Fibroblast of lung (primary cell): ENCODE measurements at regions not wholly inside any gene's neighbourhood (a gene's known extent, or its start where the extent isn't known, plus 50 kb on each side); places are given as distances from the start of the nearest gene placed in this dataset.

Source experiments
- DNase-seq, 2 donors: peaks; one replicate each; pipeline versions ENCODE4 v3.0.0 to v3.0.0-alpha.2; 2010; ENCODE audit warnings: low read depth in 2 of 2
- H2AFZ ChIP-seq: 2 replicates; pipeline ENCODE4 v1.5.1; 2012; ENCODE audit warnings: low read length, control low read depth, inconsistent platforms
- H3K27ac ChIP-seq: 2 replicates; pipeline ENCODE4 v1.5.1; 2011; ENCODE audit warnings: low read length, control low read depth; ENCODE audit not compliant: insufficient read depth
- H3K27me3 ChIP-seq: 2 replicates; pipeline ENCODE4 v1.5.1; 2011; ENCODE audit warnings: mild to moderate bottlenecking, low read length; ENCODE audit not compliant: control insufficient read depth, insufficient read depth
- H3K36me3 ChIP-seq: 2 replicates; pipeline ENCODE4 v1.5.1; 2011; ENCODE audit warnings: low read length; ENCODE audit not compliant: control insufficient read depth, insufficient read depth
- H3K4me1 ChIP-seq: 2 replicates; pipeline ENCODE4 v1.5.1; 2011; ENCODE audit warnings: low read length; ENCODE audit not compliant: control insufficient read depth, insufficient read depth; ENCODE audit errors: extremely low read depth
- H3K4me2 ChIP-seq: 2 replicates; pipeline ENCODE4 v1.5.1; 2011; ENCODE audit warnings: low read length, control low read depth; ENCODE audit not compliant: insufficient read depth; ENCODE audit errors: extremely low read depth
- H3K4me3 ChIP-seq, 4 experiments: fragments of 200-600 bp in 1 of 4; sonication (generic) in 1 of 4; replicated peaks in 1 of 4; 2 replicates each; pipeline ENCODE4 v1.5.1; 2011 to 2016; ENCODE audit warnings: low read length in 4 of 4, low read depth in 3 of 4, mild to moderate bottlenecking in 3 of 4, control low read depth in 2 of 4, inconsistent platforms in 1 of 4, mixed read lengths in 1 of 4; ENCODE audit not compliant: insufficient read depth in 1 of 4; ENCODE audit errors: control extremely low read depth in 1 of 4
- H3K79me2 ChIP-seq: 2 replicates; pipeline ENCODE4 v1.5.1; 2012; ENCODE audit warnings: mild to moderate bottlenecking, low read length, inconsistent platforms; ENCODE audit not compliant: control insufficient read depth, insufficient read depth
- H3K9ac ChIP-seq: 2 replicates; pipeline ENCODE4 v1.5.1; 2011; ENCODE audit warnings: mild to moderate bottlenecking, low read length, control low read depth; ENCODE audit not compliant: insufficient read depth
- H3K9me3 ChIP-seq: 2 replicates; pipeline ENCODE4 v1.5.1; 2012; ENCODE audit warnings: low read depth, low read length; ENCODE audit not compliant: control insufficient read depth, insufficient read depth
- H4K20me1 ChIP-seq: 2 replicates; pipeline ENCODE4 v1.5.1; 2011; ENCODE audit warnings: low read length; ENCODE audit not compliant: control insufficient read depth, insufficient read depth; ENCODE audit errors: extremely low read depth
- EZH2 ChIP-seq: IDR thresholded peaks from 2 replicates; pipeline ENCODE4 v1.5.1; 2012; ENCODE audit warnings: low read length, control low read depth, mild to moderate bottlenecking; ENCODE audit errors: missing control alignments
- TF ChIP-seq, protein P1 (sequence below), 2 donors: IDR thresholded peaks in 1 of 2; conservative IDR thresholded peaks in 1 of 2; 1 replicate in 1 of 2; 2 replicates in 1 of 2; pipeline ENCODE4 v1.5.1; 2011 to 2012; ENCODE audit warnings: low read length in 2 of 2, control low read depth in 1 of 2, inconsistent platforms in 1 of 2, low read depth in 1 of 2, mild to moderate bottlenecking in 1 of 2

DNA sequence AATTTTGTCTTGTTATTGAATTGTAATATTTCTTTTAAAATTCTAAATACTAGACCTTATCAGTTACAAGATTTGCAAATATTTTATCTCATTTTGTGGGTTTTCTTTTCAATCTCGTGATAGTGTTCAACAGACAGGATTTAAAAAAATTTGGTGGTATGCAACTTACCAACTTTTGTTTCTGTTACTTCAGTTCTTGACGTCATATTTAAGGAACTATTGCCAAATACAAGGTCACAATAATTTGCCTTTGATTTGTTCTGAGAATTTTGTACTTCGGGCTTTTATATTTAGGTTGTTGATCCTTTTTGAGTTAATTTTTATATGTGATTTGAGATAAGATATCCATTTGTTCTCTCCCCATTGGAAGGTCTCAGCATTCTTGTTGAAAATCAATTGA is 876.6 kb downstream of the DCDC2C start:
- Histone ChIP-seq H3K4me3 (no peak overlapping the region), H3K79me2 (no peaks in the 10 kb centered on the region), H3K9ac (no peak overlapping the region), H3K27me3 (no peaks in the 10 kb centered on the region), H3K9me3 (no peaks in the 10 kb centered on the region), H3K4me1 (no peaks in the 10 kb centered on the region), H2AFZ (no peak overlapping the region), H3K36me3 (no peaks in the 10 kb centered on the region), H3K4me2 (no peak overlapping the region), H3K27ac (no peak overlapping the region), H4K20me1 (no peaks in the 10 kb centered on the region)
- no peak for DNase-seq
- TF ChIP-seq, protein P1, sequence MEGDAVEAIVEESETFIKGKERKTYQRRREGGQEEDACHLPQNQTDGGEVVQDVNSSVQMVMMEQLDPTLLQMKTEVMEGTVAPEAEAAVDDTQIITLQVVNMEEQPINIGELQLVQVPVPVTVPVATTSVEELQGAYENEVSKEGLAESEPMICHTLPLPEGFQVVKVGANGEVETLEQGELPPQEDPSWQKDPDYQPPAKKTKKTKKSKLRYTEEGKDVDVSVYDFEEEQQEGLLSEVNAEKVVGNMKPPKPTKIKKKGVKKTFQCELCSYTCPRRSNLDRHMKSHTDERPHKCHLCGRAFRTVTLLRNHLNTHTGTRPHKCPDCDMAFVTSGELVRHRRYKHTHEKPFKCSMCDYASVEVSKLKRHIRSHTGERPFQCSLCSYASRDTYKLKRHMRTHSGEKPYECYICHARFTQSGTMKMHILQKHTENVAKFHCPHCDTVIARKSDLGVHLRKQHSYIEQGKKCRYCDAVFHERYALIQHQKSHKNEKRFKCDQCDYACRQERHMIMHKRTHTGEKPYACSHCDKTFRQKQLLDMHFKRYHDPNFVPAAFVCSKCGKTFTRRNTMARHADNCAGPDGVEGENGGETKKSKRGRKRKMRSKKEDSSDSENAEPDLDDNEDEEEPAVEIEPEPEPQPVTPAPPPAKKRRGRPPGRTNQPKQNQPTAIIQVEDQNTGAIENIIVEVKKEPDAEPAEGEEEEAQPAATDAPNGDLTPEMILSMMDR (conservative IDR thresholded peaks at IDR 0.05 in 1 of 2, IDR thresholded peaks at IDR 0.05 in 1 of 2; ENCODE audit: low read depth in 1 of 2, low read length in 2 of 2) = no peak
- TF ChIP-seq EZH2 = no peak

DNA sequence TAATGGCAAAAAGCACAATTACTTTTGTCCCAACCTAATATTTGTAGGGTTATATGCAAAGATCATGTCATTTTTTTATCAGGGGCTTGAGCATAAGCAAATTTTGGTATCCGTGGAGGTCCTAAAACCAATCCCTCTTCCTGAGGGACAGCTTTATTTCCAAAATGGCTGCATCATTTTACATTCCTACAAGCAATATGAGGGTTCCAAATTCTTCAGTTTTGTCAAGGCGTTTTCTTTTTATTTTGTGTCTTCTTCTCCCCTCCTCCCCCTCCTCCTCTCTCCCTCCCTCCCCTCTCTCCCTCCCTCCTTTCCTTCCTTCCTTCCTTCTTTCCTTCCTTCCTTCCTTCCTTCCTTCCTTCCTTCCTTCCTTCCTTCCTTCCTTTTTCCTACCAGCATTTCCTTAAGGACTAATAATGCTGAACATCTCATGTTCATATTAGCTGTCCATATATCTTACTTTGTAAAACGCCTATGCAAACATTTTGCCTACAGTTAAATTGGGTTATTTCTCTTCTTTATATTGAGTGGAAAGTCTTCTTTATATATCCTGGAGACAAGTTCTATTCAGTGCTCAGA is 881.8 kb downstream of the DCDC2C start:
- Histone ChIP-seq H3K79me2 (no peaks in the 10 kb centered on the region), H3K27ac (no peak overlapping the region)
- TF ChIP-seq, protein P1 (conservative IDR thresholded peaks at IDR 0.05 in 1 of 2, IDR thresholded peaks at IDR 0.05 in 1 of 2; ENCODE audit: low read depth in 1 of 2, low read length in 2 of 2) = no peak
- TF ChIP-seq EZH2 = no peak

DNA sequence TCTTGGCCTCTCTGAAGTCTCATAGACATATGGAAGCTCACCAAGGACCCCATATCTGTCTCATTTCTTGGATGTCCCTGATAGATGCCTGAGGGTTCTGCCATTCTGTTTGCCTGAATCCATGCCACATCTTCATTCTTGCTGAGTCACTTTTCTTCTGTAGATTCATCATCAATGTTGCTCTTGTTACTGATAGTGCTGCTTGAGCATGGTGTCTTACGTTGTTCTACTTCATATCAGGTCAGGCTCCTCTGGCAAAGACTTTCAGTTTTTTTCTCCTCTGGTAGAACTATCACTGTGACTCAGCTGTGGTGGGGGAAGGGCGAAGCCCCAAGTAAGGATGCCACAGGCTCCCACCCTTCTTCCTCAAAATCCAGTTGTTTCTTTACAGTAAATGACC is 885.2 kb downstream of the DCDC2C start:
- H2AFZ ChIP-seq = no peak overlapping the region
- H3K4me2 ChIP-seq = no peak overlapping the region
- no peaks in the 10 kb centered on the region for H4K20me1 ChIP-seq
- no peaks in the 10 kb centered on the region for H3K79me2 ChIP-seq
- no peak overlapping the region for H3K27ac ChIP-seq
- H3K36me3 ChIP-seq = no peaks in the 10 kb centered on the region
- H3K9me3 ChIP-seq = no peaks in the 10 kb centered on the region
- TF ChIP-seq, protein P1 (conservative IDR thresholded peaks at IDR 0.05 in 1 of 2, IDR thresholded peaks at IDR 0.05 in 1 of 2; ENCODE audit: low read depth in 1 of 2, low read length in 2 of 2) = no peak
- TF ChIP-seq EZH2 = no peak
- no peak overlapping the region for H3K4me3 ChIP-seq
- no peak overlapping the region for H3K9ac ChIP-seq
- DNase-seq = no peak
- no peaks in the 10 kb centered on the region for H3K4me1 ChIP-seq
- no peaks in the 10 kb centered on the region for H3K27me3 ChIP-seq

More for the DNA sequence above, 881.8 kb downstream of the DCDC2C start:
- Histone ChIP-seq H3K4me3 (no peak overlapping the region), H3K36me3 (no peaks in the 10 kb centered on the region), H3K9ac (no peak overlapping the region), H3K9me3 (no peaks in the 10 kb centered on the region), H4K20me1 (no peaks in the 10 kb centered on the region), H3K27me3 (no peaks in the 10 kb centered on the region), H3K4me2 (no peak overlapping the region), H2AFZ (no peak overlapping the region), H3K4me1 (no peaks in the 10 kb centered on the region)
- DNase-seq = no peak
